Activated B cell treated with CpG ODN at 0.5 μM for 24 hours (primary cell): ENCODE measurements at regions not wholly inside any gene's neighbourhood (a gene's known extent, or its start where the extent isn't known, plus 50 kb on each side); places are given as distances from the start of the nearest gene placed in this dataset.
"Not testable (repeated sequence)": the region's sequence is repeated elsewhere in the genome, so short reads cannot be mapped to it uniquely, and the experiment has no call there.

Experiments used
- ATAC-seq: fragments of 200-7000 bp; cut with Tn5 transposase; one replicate; pipeline ENCODE4 v1.10.0; 2021; ENCODE audit warnings: low read depth, mild to moderate bottlenecking, moderate library complexity
- CTCF ChIA-PET: fragments of 350-600 bp; sonication (Branson Sonifier 250); formaldehyde crosslinking; loops from one replicate; lab custom pipeline; 2021; ENCODE audit warnings: antibody characterized with exemption; lab: Charles Lee
- POLR2A ChIA-PET: fragments of 350-600 bp; sonication (Branson Sonifier 250); formaldehyde crosslinking; loops from one replicate; lab custom pipeline; 2021; ENCODE audit warnings: antibody characterized with exemption; lab: Charles Lee
- DNase-seq: peaks from one replicate; pipeline ENCODE4 v3.0.0; 2022
- H3K27ac Mint-ChIP-seq: one replicate; pipeline ENCODE4 v1.8.0; 2020; ENCODE audit warnings: mixed read lengths
- H3K27me3 Mint-ChIP-seq: one replicate; pipeline ENCODE4 v1.8.0; 2021; ENCODE audit warnings: mixed read lengths
- H3K36me3 Mint-ChIP-seq: one replicate; pipeline ENCODE4 v1.8.0; 2021; ENCODE audit warnings: low read depth, mixed read lengths
- H3K4me1 Mint-ChIP-seq: one replicate; pipeline ENCODE4 v1.8.0; 2021; ENCODE audit warnings: mixed read lengths
- H3K4me3 Mint-ChIP-seq: one replicate; pipeline ENCODE4 v1.8.0; 2020; ENCODE audit warnings: mild to moderate bottlenecking, mixed read lengths
- H3K9me3 Mint-ChIP-seq: one replicate; pipeline ENCODE4 v1.8.0; 2020; ENCODE audit warnings: mixed read lengths
- intact Hi-C: fragments of 100-400 bp; cut with micrococcal nuclease; formaldehyde crosslinking; loops from one replicate; pipeline ENCODE4 v1.15.1; 2024
- TF ChIP-seq, protein P1 (sequence below): fragments of 200-600 bp; IDR thresholded peaks from one replicate; pipeline ENCODE4 v1.8.0; 2022; ENCODE audit warnings: antibody characterized with exemption, mild to moderate bottlenecking

DNA sequence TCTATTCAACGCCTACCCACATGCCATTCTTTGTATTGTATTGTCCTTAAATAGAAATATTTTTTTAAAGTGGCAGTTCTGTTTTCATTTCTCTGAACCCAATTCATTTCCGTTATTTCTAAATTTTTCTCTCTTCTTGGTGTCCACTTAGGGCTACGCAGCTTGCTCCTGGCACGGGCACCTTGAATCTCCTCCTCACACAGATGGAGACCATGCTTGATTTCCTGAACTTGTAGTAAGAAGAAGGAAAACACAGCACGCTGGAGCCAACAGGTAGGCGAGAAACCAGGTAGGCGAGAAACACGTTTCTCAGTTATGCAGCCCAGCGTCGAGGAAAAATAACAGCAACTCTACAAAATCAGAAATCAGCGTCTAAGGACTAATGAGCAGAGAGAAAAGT is 428.9 kb downstream of the STK39 start:
- ChIA-PET POLR2A (no interaction called here), CTCF (no interaction called here)
- TF ChIP-seq, protein P1, sequence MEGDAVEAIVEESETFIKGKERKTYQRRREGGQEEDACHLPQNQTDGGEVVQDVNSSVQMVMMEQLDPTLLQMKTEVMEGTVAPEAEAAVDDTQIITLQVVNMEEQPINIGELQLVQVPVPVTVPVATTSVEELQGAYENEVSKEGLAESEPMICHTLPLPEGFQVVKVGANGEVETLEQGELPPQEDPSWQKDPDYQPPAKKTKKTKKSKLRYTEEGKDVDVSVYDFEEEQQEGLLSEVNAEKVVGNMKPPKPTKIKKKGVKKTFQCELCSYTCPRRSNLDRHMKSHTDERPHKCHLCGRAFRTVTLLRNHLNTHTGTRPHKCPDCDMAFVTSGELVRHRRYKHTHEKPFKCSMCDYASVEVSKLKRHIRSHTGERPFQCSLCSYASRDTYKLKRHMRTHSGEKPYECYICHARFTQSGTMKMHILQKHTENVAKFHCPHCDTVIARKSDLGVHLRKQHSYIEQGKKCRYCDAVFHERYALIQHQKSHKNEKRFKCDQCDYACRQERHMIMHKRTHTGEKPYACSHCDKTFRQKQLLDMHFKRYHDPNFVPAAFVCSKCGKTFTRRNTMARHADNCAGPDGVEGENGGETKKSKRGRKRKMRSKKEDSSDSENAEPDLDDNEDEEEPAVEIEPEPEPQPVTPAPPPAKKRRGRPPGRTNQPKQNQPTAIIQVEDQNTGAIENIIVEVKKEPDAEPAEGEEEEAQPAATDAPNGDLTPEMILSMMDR: no peak
- Mint-ChIP-seq H3K27me3 (no peaks in the 10 kb centered on the region), H3K27ac (no peak overlapping the region), H3K36me3 (no peaks in the 10 kb centered on the region), H3K4me3 (no peak overlapping the region), H3K9me3 (no peaks in the 10 kb centered on the region), H3K4me1 (no peaks in the 10 kb centered on the region)
- intact Hi-C loops: no loop called here
- ATAC-seq (no peak), DNase-seq (no peak)

DNA sequence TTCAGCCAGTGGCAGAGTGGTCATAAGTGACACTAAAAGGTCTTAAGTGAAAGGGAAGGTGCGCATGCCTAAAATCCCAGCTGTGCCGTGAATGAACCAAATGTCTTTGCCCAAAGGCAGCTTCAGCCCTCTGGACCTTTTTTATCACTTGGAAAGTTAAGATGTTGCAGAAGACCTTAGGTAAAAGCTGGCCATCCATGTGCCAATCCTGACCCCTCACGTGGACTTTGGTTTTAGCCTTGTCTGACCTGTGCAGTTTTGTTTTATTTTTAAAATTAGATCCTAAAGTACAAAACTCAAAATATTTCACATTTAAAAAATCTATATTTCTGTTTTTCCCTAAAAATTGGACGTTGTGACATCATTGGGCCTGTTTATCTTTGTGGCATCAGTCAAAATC is 429.5 kb downstream of the STK39 start:
- Mint-ChIP-seq H3K4me1 (no peaks in the 10 kb centered on the region), H3K9me3 (no peaks in the 10 kb centered on the region), H3K27me3 (no peaks in the 10 kb centered on the region), H3K27ac (no peak overlapping the region), H3K36me3 (no peaks in the 10 kb centered on the region), H3K4me3 (no peak overlapping the region)
- ChIA-PET POLR2A (no interaction called here), CTCF (no interaction called here)
- TF ChIP-seq, protein P1: no peak
- intact Hi-C loops: no loop called here
- DNase-seq (no peak), ATAC-seq (no peak)

DNA sequence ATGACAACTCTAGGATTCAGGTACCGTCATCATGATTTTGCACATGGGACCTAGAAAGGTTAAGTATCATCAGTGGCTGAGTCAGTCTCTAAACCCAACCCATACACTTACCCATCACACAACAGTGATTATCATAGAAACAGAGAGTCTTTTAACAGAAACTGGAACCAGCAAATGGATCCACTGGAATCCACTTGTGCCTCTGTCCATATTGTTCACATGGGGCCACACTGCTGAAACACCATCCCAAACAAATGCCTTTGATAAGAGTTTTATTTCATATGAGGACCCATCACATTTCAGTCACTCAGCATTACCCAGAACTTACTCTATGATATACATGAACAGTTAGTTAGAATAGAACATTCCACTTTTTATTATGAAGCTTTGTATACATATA is 430.0 kb downstream of the STK39 start:
- DNase-seq (no peak), ATAC-seq (no peak)
- POLR2A ChIA-PET: no interaction called here
- intact Hi-C loops: no loop called here
- CTCF ChIA-PET: no interaction called here
- Mint-ChIP-seq H3K27me3 (no peaks in the 10 kb centered on the region), H3K4me3 (no peak overlapping the region), H3K27ac (no peak overlapping the region), H3K4me1 (no peaks in the 10 kb centered on the region), H3K36me3 (no peaks in the 10 kb centered on the region), H3K9me3 (no peaks in the 10 kb centered on the region)
- TF ChIP-seq, protein P1: no peak

DNA sequence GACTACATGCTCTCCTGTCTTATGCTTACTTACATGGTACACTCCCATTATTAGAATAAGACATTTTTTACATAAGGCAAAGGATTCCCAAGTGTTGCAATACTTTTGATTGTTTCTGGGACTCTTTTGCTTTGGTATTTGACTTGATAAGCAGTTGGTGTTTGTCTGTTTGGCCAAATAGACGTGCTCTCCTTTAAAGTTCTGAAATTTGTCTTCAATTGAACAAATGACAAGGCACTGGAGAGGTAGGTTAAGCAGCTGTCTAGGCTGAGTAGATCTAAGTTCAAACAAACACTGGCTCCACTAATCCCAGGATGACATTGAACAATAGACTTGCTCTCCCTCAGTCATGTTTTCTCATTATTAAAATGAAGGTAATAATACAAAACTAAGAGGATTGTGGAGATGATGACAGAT is 430.5 kb downstream of the STK39 start:
- POLR2A ChIA-PET: no interaction called here
- H3K4me3 Mint-ChIP-seq: no peak overlapping the region
- TF ChIP-seq, protein P1: no peak
- DNase-seq (no peak), ATAC-seq (no peak)
- H3K9me3 Mint-ChIP-seq: no peaks in the 10 kb centered on the region
- H3K4me1 Mint-ChIP-seq: no peaks in the 10 kb centered on the region
- H3K36me3 Mint-ChIP-seq: no peaks in the 10 kb centered on the region
- H3K27me3 Mint-ChIP-seq: no peaks in the 10 kb centered on the region
- CTCF ChIA-PET: no interaction called here
- H3K27ac Mint-ChIP-seq: no peak overlapping the region
- intact Hi-C loops: no loop called here

DNA sequence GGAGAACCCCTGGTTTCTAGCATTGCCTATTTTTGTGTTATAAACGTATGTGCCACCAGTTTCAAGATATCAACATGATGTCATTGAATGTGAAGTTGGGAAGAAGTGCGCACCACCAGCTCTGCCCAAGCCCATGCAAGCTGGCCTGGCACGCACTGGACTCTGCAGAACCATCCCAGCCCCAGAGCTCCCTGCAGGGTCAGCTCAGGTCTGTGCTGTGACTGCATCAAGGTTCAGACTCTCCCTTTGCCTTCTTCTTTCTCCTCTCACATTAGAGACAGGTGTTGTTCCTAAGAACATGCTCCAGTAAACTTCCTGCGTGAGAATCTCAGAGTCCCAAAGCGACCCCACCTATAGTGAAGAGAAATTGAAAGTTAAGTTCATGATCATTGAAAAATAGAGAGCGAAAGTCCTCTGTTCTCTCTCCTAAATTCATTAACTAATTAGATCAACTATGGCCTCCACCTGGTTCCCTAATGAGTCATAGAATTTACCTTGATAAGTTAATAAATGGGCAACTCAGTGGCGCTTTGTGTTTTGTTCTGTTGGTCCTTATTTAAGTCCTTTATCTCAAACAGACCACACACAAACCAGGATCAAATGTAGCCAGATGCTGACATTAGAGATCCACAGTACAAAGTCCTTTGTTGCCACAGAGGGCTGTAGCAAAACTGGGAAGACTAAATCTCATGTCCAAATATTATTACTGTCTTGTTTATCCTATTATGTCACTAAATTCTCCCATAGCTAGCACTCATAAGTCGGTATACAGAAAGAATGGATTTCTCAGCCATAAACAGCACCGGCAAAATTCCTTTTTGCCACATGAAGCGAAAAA is 432.3 kb downstream of the STK39 start:
- CTCF ChIA-PET: no interaction called here

DNA sequence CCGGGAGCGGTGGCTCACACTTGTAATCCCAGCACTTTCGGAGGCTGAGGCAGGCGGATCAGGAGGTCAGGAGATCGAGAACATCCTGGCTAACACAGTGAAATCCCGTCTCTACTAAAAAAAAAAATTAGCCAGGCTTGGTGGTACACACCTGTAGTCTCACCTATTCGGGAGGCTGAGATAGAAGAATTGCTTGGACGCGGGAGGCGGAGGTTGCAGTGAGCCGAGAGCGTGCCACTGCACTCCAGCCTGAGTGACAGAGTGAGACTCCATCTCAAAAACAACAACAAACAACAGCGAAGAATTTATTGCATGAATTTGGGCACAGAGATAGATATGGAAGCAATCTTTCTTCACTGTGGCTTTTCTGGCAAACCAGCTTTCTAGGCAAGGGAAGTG is 432.9 kb downstream of the STK39 start:
- DNase-seq, ATAC-seq, intact Hi-C loops, H3K4me3 Mint-ChIP-seq, H3K9me3 Mint-ChIP-seq, H3K27me3 Mint-ChIP-seq, H3K36me3 Mint-ChIP-seq, POLR2A ChIA-PET, H3K27ac Mint-ChIP-seq, H3K4me1 Mint-ChIP-seq, CTCF ChIA-PET: not testable (repeated sequence)

More for the DNA sequence above, 432.3 kb downstream of the STK39 start:
- Mint-ChIP-seq H3K27me3 (peaks cover 2% of the 10 kb centered on the region), H3K36me3 (no peaks in the 10 kb centered on the region), H3K9me3 (no peaks in the 10 kb centered on the region), H3K27ac (no peak overlapping the region), H3K4me3 (no peak overlapping the region), H3K4me1 (no peaks in the 10 kb centered on the region)
- intact Hi-C loops: no loop called here
- TF ChIP-seq, protein P1: no peak
- POLR2A ChIA-PET: no interaction called here
- no peak for ATAC-seq
- DNase-seq: no peak

DNA sequence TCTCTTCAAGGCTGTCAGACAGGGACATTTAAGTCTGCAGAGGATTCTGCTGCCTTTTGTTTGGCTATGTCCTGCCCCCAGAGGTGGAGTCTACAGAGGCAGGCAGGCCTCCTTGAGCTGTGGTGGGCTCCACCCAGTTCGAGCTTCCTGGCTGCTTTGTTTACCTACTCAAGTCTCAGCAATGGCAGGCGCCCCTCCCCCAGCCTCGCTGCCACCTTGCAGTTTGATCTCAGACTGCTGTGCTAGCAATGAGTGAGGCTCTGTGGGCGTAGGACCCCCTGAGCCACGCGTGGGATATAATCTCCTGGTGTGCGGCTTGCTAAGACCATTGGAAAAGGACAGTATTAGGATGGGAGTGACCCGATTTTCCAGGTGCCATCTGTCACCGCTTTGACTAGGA is 437.6 kb downstream of the STK39 start:
- DNase-seq, H3K4me1 Mint-ChIP-seq, H3K4me3 Mint-ChIP-seq, intact Hi-C loops, ATAC-seq, H3K36me3 Mint-ChIP-seq, H3K27ac Mint-ChIP-seq, H3K9me3 Mint-ChIP-seq, POLR2A ChIA-PET, H3K27me3 Mint-ChIP-seq, CTCF ChIA-PET: not testable (repeated sequence)
